ENCODE measurements at regions not wholly inside any gene's neighbourhood (a gene's known extent, or its start where the extent isn't known, plus 50 kb on each side); places are given as distances from the start of the nearest gene placed in this dataset.

DNA sequence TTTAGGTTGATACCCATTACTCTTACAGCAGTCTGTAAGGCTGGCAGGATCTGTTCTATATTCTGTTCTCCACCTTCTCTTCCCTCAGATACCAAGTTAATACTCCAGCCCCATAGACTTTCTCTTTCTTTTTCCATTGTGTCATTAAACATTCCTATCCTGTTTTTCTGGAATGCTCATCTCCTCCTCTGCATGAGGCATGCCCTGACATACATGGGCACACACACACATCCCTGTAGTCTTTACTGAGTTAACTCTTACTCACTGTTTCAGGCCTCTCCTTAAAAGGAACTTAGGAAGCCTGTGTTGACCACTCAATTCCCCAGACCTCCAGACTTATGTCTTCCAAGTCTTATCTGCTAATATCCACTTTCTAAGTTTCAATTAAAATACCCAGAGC, 476.8 kb downstream of the METTL15 start:
- TF ChIP-seq, protein P1, sequence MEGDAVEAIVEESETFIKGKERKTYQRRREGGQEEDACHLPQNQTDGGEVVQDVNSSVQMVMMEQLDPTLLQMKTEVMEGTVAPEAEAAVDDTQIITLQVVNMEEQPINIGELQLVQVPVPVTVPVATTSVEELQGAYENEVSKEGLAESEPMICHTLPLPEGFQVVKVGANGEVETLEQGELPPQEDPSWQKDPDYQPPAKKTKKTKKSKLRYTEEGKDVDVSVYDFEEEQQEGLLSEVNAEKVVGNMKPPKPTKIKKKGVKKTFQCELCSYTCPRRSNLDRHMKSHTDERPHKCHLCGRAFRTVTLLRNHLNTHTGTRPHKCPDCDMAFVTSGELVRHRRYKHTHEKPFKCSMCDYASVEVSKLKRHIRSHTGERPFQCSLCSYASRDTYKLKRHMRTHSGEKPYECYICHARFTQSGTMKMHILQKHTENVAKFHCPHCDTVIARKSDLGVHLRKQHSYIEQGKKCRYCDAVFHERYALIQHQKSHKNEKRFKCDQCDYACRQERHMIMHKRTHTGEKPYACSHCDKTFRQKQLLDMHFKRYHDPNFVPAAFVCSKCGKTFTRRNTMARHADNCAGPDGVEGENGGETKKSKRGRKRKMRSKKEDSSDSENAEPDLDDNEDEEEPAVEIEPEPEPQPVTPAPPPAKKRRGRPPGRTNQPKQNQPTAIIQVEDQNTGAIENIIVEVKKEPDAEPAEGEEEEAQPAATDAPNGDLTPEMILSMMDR (IDR thresholded peaks at IDR 0.05; ENCODE audit: extremely low read depth in 1 of 2, insufficient read depth in 1 of 2, low read depth in 1 of 2, low read length in 2 of 2): no peak
- no peak for TF ChIP-seq EZH2 (IDR thresholded peaks at IDR 0.05; ENCODE audit: borderline replicate concordance, low read depth, low read length, severe bottlenecking)
- no peak for TF ChIP-seq POLR2AphosphoS5 (IDR thresholded peaks at IDR 0.05; ENCODE audit: insufficient read depth, low read depth, low read length)
- no peak for TF ChIP-seq JUN (IDR thresholded peaks at IDR 0.05; ENCODE audit: borderline replicate concordance, insufficient read depth, insufficient read length, low read depth)
